GM21528 (cell line): ENCODE measurements at regions not wholly inside any gene's neighbourhood (a gene's known extent, or its start where the extent isn't known, plus 50 kb on each side); places are given as distances from the start of the nearest gene placed in this dataset.
A peak's percentile ranks its signal among the peaks of the same experiment; 100 is the strongest.
"Not testable (repeated sequence)": the region's sequence is repeated elsewhere in the genome, so short reads cannot be mapped to it uniquely, and the experiment has no call there.

ENCODE experiments used
- ATAC-seq: cut with Tn5 transposase; IDR thresholded peaks from one replicate; pipeline ENCODE4 v1.9.1; 2021; ENCODE audit warnings: mild to moderate bottlenecking, moderate library complexity; ENCODE audit not compliant: unreplicated experiment, low FRiP score

GRCh38 chr14:38721822-38722431 is 381.1 kb downstream of the SEC23A start:
- peak; percentile 92 for ATAC-seq

GRCh38 chr14:38718519-38718918 is 384.5 kb downstream of the SEC23A start:
- ATAC-seq: no peak

GRCh38 chr14:38716926-38717325 is 386.1 kb downstream of the SEC23A start:
- ATAC-seq: no peak

GRCh38 chr14:38710881-38711280 is 392.2 kb downstream of the SEC23A start:
- no peak for ATAC-seq

- ATAC-seq: no peak
Observed at GRCh38 chr14:38710196-38710595, 392.8 kb downstream of the SEC23A start.

GRCh38 chr14:38705220-38705619 is 397.8 kb downstream of the SEC23A start:
- ATAC-seq: no peak

GRCh38 chr14:38704220-38704619 is 398.8 kb downstream of the SEC23A start:
- no peak for ATAC-seq

GRCh38 chr14:38696925-38697324 is 406.1 kb downstream of the SEC23A start:
- ATAC-seq: no peak

- no peak for ATAC-seq
Observed at GRCh38 chr14:38693423-38693822, 409.6 kb downstream of the SEC23A start.

- no peak for ATAC-seq
Observed at GRCh38 chr14:38669027-38669426, 413.1 kb upstream of the CLEC14A start.

- no peak for ATAC-seq
Observed at GRCh38 chr14:38663382-38663781, 407.5 kb upstream of the CLEC14A start.

- ATAC-seq: no peak
Observed at GRCh38 chr14:38662781-38663180, 406.9 kb upstream of the CLEC14A start.

GRCh38 chr14:38646391-38646790 is 390.5 kb upstream of the CLEC14A start:
- no peak for ATAC-seq

GRCh38 chr14:38634913-38635312 is 379.0 kb upstream of the CLEC14A start:
- not testable (repeated sequence) for ATAC-seq

- ATAC-seq: no peak
Observed at GRCh38 chr14:38629412-38629811, 373.5 kb upstream of the CLEC14A start.

- no peak for ATAC-seq
Observed at GRCh38 chr14:38627163-38627562, 371.3 kb upstream of the CLEC14A start.

GRCh38 chr14:38623661-38624060 is 367.8 kb upstream of the CLEC14A start:
- ATAC-seq: no peak

GRCh38 chr14:38618514-38618913 is 362.6 kb upstream of the CLEC14A start:
- ATAC-seq: no peak

- ATAC-seq: no peak
Observed at GRCh38 chr14:38616959-38617358, 361.1 kb upstream of the CLEC14A start.

GRCh38 chr14:38611928-38612327 is 356.0 kb upstream of the CLEC14A start:
- no peak for ATAC-seq

- ATAC-seq: no peak
Observed at GRCh38 chr14:38608244-38608643, 352.4 kb upstream of the CLEC14A start.

- ATAC-seq: no peak
Observed at GRCh38 chr14:38605193-38606114, 349.6 kb upstream of the CLEC14A start.
